Ovary (tissue), 3 donors: ENCODE measurements at regions not wholly inside any gene's neighbourhood (a gene's known extent, or its start where the extent isn't known, plus 50 kb on each side); places are given as distances from the start of the nearest gene placed in this dataset.

Experiments
- POLR2A ChIP-seq: fragments of 450-650 bp; IDR thresholded peaks from one replicate; pipeline ENCODE4 v1.6.1; 2017; ENCODE audit warnings: antibody characterized with exemption, mild to moderate bottlenecking, moderate library complexity
- TF ChIP-seq, protein P1 (sequence below), 3 donors: fragments of 450-650 bp in 2 of 3; fragments of 200-600 bp in 1 of 3; IDR thresholded peaks; one replicate each; pipeline versions ENCODE4 v1.5.1 to v1.8.0; 2016 to 2022; ENCODE audit warnings: antibody characterized with exemption in 3 of 3, mild to moderate bottlenecking in 1 of 3
- donor health status: DM: no; HTN: no; CAD: no.

- TF ChIP-seq, protein P1, sequence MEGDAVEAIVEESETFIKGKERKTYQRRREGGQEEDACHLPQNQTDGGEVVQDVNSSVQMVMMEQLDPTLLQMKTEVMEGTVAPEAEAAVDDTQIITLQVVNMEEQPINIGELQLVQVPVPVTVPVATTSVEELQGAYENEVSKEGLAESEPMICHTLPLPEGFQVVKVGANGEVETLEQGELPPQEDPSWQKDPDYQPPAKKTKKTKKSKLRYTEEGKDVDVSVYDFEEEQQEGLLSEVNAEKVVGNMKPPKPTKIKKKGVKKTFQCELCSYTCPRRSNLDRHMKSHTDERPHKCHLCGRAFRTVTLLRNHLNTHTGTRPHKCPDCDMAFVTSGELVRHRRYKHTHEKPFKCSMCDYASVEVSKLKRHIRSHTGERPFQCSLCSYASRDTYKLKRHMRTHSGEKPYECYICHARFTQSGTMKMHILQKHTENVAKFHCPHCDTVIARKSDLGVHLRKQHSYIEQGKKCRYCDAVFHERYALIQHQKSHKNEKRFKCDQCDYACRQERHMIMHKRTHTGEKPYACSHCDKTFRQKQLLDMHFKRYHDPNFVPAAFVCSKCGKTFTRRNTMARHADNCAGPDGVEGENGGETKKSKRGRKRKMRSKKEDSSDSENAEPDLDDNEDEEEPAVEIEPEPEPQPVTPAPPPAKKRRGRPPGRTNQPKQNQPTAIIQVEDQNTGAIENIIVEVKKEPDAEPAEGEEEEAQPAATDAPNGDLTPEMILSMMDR (IDR thresholded peaks at IDR 0.05) = no peak
- TF ChIP-seq POLR2A = no peak
Measured at GRCh38 chr4:13766761-13767540, 139.4 kb upstream of the BOD1L1 start.
